ENCODE measurements at regions not wholly inside any gene's neighbourhood (a gene's known extent, or its start where the extent isn't known, plus 50 kb on each side); places are given as distances from the start of the nearest gene placed in this dataset.

GRCh38 chr11:116563028-116563711 is 209.6 kb downstream of the BUD13 start:
- TF ChIP-seq, protein P1, sequence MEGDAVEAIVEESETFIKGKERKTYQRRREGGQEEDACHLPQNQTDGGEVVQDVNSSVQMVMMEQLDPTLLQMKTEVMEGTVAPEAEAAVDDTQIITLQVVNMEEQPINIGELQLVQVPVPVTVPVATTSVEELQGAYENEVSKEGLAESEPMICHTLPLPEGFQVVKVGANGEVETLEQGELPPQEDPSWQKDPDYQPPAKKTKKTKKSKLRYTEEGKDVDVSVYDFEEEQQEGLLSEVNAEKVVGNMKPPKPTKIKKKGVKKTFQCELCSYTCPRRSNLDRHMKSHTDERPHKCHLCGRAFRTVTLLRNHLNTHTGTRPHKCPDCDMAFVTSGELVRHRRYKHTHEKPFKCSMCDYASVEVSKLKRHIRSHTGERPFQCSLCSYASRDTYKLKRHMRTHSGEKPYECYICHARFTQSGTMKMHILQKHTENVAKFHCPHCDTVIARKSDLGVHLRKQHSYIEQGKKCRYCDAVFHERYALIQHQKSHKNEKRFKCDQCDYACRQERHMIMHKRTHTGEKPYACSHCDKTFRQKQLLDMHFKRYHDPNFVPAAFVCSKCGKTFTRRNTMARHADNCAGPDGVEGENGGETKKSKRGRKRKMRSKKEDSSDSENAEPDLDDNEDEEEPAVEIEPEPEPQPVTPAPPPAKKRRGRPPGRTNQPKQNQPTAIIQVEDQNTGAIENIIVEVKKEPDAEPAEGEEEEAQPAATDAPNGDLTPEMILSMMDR (IDR thresholded peaks at IDR 0.05; ENCODE audit: unreplicated experiment): no peak
- Mint-ChIP-seq H3K27ac (no peak overlapping the region), H3K4me3 (ENCODE audit: low read depth) (no peak overlapping the region), H3K9me3 (ENCODE audit: low read depth) (no peaks in the 10 kb centered on the region), H3K27me3 (peaks cover 44% of the 10 kb centered on the region), H3K36me3 (ENCODE audit: insufficient read depth) (no peaks in the 10 kb centered on the region), H3K4me1 (ENCODE audit: low read depth) (no peaks in the 10 kb centered on the region)
- DNase-seq (ENCODE audit: low spot score, unreplicated experiment): no peak

DNA sequence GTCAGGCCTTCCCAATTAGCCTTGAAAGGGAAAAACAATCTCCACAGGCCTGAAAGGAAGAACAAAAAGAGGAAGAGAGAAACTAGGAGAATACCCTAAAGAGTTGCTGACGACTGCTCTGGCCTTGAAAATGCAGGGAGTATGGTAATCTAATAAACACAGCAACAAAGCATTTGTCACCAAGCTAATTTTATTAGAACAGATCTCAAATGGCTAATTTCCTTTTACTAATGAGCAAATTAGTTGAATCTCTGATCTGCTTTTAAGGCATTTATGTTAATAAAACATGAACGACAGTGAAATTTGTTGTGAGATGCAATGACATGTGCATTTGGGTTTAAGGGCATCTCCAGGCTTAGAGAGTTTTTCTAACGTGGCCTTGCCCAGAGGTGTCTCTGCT is 212.2 kb downstream of the BUD13 start:
- Mint-ChIP-seq H3K4me3 (ENCODE audit: low read depth) (no peak overlapping the region), H3K9me3 (ENCODE audit: low read depth) (no peaks in the 10 kb centered on the region), H3K4me1 (ENCODE audit: low read depth) (no peaks in the 10 kb centered on the region), H3K27me3 (peaks cover 57% of the 10 kb centered on the region), H3K36me3 (ENCODE audit: insufficient read depth) (no peaks in the 10 kb centered on the region), H3K27ac (no peak overlapping the region)
- DNase-seq (ENCODE audit: low spot score, unreplicated experiment): no peak
- TF ChIP-seq, protein P1 (IDR thresholded peaks at IDR 0.05; ENCODE audit: unreplicated experiment): no peak

DNA sequence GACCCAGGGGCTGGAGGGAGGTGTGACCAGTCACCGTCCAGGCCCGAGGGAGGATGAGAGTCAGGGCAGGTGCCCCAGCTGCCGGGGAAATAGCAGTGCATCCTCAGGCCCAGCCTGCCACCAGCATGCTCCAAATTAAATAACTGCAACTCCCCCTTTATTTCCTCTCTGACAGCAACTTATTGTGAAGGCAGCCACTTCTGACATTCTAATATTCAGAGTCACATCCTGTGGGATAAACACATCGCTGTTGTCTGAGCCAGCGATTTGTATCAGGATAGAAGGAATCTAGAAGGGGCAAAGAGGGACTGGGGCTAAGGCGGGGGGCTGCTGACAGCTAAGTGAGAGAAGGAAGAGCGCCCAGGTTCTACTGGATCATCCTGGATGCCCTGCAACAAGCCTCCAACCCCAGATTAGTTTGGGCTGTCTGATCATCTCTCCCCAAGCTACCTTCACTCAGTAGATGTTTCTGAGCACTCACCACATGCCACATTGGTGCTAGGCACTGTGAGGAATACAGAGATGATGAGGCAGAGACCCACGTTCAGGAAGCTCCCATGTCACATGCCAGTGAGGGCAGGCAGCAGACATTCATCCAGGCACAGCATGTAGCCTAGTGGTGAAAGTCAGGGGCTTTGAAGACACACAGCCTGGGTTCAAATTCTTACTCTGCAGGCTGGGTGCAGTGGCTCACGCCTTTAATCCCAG is 214.1 kb downstream of the BUD13 start:
- Mint-ChIP-seq H3K36me3 (ENCODE audit: insufficient read depth) (no peaks in the 10 kb centered on the region), H3K4me1 (ENCODE audit: low read depth) (no peaks in the 10 kb centered on the region), H3K9me3 (ENCODE audit: low read depth) (no peaks in the 10 kb centered on the region), H3K27ac (no peak overlapping the region), H3K4me3 (ENCODE audit: low read depth) (no peak overlapping the region), H3K27me3 (peaks cover 50% of the 10 kb centered on the region)
- TF ChIP-seq, protein P1 (IDR thresholded peaks at IDR 0.05; ENCODE audit: unreplicated experiment): no peak
- DNase-seq (ENCODE audit: low spot score, unreplicated experiment): no peak

DNA sequence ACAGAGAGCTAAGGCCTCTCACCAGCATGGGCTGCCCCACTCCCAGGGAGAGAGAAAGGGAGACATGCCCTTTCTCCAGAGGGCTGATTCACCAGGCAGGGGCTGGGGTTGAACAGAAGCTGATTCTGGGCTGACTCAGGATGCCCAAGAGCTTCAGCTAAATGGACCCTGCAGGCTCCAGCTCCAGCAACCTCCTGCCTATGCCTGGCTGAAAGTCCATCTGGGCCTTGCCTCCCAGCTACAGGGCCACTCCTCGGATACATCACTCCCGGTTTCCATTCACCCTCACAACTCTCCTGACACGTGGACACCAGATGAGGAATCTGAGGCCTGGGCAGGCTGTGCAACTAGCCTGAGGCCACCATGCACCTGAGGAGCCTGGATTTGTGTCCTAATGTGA is 215.5 kb downstream of the BUD13 start:
- H3K27me3 Mint-ChIP-seq: peaks cover 38% of the 10 kb centered on the region
- H3K4me3 Mint-ChIP-seq (ENCODE audit: low read depth): no peak overlapping the region
- H3K36me3 Mint-ChIP-seq (ENCODE audit: insufficient read depth): no peaks in the 10 kb centered on the region
- H3K4me1 Mint-ChIP-seq (ENCODE audit: low read depth): no peaks in the 10 kb centered on the region
- no peak for DNase-seq (ENCODE audit: low spot score, unreplicated experiment)
- TF ChIP-seq, protein P1 (IDR thresholded peaks at IDR 0.05; ENCODE audit: unreplicated experiment): no peak
- H3K9me3 Mint-ChIP-seq (ENCODE audit: low read depth): no peaks in the 10 kb centered on the region
- H3K27ac Mint-ChIP-seq: no peak overlapping the region

- no peak overlapping the region for H3K27ac Mint-ChIP-seq
- H3K9me3 Mint-ChIP-seq (ENCODE audit: low read depth): no peaks in the 10 kb centered on the region
- no peak overlapping the region for H3K4me3 Mint-ChIP-seq (ENCODE audit: low read depth)
- peaks cover 37% of the 10 kb centered on the region for H3K27me3 Mint-ChIP-seq
- H3K4me1 Mint-ChIP-seq (ENCODE audit: low read depth): no peaks in the 10 kb centered on the region
- H3K36me3 Mint-ChIP-seq (ENCODE audit: insufficient read depth): no peaks in the 10 kb centered on the region
- no peak for DNase-seq (ENCODE audit: low spot score, unreplicated experiment)
- TF ChIP-seq, protein P1 (IDR thresholded peaks at IDR 0.05; ENCODE audit: unreplicated experiment): no peak
Measured at GRCh38 chr11:116556483-116556882, 216.3 kb downstream of the BUD13 start.

Data from progenitor cell of endocrine pancreas (in vitro differentiated cells).